Liver (tissue), 3 donors: ENCODE measurements at regions not wholly inside any gene's neighbourhood (a gene's known extent, or its start where the extent isn't known, plus 50 kb on each side); places are given as distances from the start of the nearest gene placed in this dataset.

Experiments used
- JUND ChIP-seq, 2 donors: IDR thresholded peaks; 2 replicates each; pipeline ENCODE4 v1.6.1; 2016; ENCODE audit warnings: antibody characterized with exemption in 2 of 2
- TAF1 ChIP-seq: conservative IDR thresholded peaks from 2 replicates; pipeline ENCODE4 v1.6.1; 2016; ENCODE audit warnings: antibody characterized with exemption, mild to moderate bottlenecking
- TF ChIP-seq, protein P1 (sequence below): fragments of 150-350 bp; IDR thresholded peaks from 2 replicates; pipeline ENCODE4 v1.5.1; 2017; ENCODE audit warnings: improper control_type of control experiment, low read depth, low read length; ENCODE audit not compliant: missing input control
- TF ChIP-seq, protein P2 (sequence below): IDR thresholded peaks from 2 replicates; pipeline ENCODE4 v1.6.1; 2016; ENCODE audit warnings: antibody characterized with exemption
- donor health status: healthy.
- donor health status: healthy.

DNA sequence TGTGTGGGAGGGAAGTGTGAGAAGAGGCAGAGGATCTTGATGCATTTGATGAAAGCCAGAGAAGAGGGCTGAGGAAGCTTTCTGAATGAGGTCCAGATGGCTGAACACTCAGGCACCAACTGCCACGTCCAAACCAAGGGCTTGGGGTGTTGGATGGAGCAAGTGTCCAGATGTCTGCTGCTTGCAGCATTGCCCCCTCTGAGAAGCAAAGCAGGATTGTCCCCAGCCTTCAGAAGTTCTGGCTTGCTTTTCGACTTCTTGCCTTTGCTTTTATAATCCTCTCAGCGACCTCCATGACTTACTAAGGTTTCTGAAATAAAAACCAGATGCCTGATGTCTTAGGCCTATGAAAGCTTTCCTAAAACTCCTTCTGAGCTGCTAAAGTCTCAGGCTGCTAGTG is 182.5 kb downstream of the HUNK start:
- TF ChIP-seq, protein P1, sequence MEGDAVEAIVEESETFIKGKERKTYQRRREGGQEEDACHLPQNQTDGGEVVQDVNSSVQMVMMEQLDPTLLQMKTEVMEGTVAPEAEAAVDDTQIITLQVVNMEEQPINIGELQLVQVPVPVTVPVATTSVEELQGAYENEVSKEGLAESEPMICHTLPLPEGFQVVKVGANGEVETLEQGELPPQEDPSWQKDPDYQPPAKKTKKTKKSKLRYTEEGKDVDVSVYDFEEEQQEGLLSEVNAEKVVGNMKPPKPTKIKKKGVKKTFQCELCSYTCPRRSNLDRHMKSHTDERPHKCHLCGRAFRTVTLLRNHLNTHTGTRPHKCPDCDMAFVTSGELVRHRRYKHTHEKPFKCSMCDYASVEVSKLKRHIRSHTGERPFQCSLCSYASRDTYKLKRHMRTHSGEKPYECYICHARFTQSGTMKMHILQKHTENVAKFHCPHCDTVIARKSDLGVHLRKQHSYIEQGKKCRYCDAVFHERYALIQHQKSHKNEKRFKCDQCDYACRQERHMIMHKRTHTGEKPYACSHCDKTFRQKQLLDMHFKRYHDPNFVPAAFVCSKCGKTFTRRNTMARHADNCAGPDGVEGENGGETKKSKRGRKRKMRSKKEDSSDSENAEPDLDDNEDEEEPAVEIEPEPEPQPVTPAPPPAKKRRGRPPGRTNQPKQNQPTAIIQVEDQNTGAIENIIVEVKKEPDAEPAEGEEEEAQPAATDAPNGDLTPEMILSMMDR: no peak
- TF ChIP-seq, protein P2, sequence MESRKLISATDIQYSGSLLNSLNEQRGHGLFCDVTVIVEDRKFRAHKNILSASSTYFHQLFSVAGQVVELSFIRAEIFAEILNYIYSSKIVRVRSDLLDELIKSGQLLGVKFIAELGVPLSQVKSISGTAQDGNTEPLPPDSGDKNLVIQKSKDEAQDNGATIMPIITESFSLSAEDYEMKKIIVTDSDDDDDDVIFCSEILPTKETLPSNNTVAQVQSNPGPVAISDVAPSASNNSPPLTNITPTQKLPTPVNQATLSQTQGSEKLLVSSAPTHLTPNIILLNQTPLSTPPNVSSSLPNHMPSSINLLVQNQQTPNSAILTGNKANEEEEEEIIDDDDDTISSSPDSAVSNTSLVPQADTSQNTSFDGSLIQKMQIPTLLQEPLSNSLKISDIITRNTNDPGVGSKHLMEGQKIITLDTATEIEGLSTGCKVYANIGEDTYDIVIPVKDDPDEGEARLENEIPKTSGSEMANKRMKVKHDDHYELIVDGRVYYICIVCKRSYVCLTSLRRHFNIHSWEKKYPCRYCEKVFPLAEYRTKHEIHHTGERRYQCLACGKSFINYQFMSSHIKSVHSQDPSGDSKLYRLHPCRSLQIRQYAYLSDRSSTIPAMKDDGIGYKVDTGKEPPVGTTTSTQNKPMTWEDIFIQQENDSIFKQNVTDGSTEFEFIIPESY: no peak
- no peak for TF ChIP-seq TAF1
- TF ChIP-seq JUND (IDR thresholded peaks at IDR 0.05): no peak
